ENCODE measurements at regions not wholly inside any gene's neighbourhood (a gene's known extent, or its start where the extent isn't known, plus 50 kb on each side); places are given as distances from the start of the nearest gene placed in this dataset.

GRCh38 chr4:96379524-96379923 lies 539.6 kb downstream of the PDHA2 start:
- Histone ChIP-seq H3K27ac (ENCODE audit: low read depth, low read length) (no peak overlapping the region), H3K27me3 (ENCODE audit: control insufficient read depth in 2 of 2, insufficient read depth in 2 of 2, low read length in 2 of 2) (no peaks in the 10 kb centered on the region), H3K9me3 (ENCODE audit: control insufficient read depth in 2 of 3, low read length in 3 of 3) (no peaks in the 10 kb centered on the region), H3K4me3 (ENCODE audit: low read length) (no peak overlapping the region), H3K4me1 (ENCODE audit: control insufficient read depth in 2 of 2, insufficient read depth in 2 of 2, low read length in 2 of 2) (no peaks in the 10 kb centered on the region), H3K36me3 (ENCODE audit: control insufficient read depth in 2 of 3, insufficient read depth in 3 of 3, low read length in 3 of 3) (no peaks in the 10 kb centered on the region)
- H3K36me3 Mint-ChIP-seq = no peaks in the 10 kb centered on the region
- intact Hi-C loops (cut with micrococcal nuclease) = no loop called here
- no peak overlapping the region for H3K27ac Mint-ChIP-seq
- ChIA-PET POLR2A (no interaction called here), CTCF (no interaction called here)
- H3K27me3 Mint-ChIP-seq = no peaks in the 10 kb centered on the region
- DNase-seq (no peak), ATAC-seq (no peak)
- H3K4me1 Mint-ChIP-seq = no peaks in the 10 kb centered on the region
- H3K9me3 Mint-ChIP-seq = peaks cover 0 to 8% (median 0%) of the 10 kb centered on the region in 11 donors
- no peak overlapping the region for H3K4me3 Mint-ChIP-seq

GRCh38 chr4:96380106-96380505 lies 540.2 kb downstream of the PDHA2 start:
- Mint-ChIP-seq H3K27ac (no peak overlapping the region), H3K4me1 (no peaks in the 10 kb centered on the region), H3K4me3 (no peak overlapping the region), H3K36me3 (no peaks in the 10 kb centered on the region), H3K27me3 (no peaks in the 10 kb centered on the region), H3K9me3 (peaks cover 0 to 8% (median 0%) of the 10 kb centered on the region in 11 donors)
- POLR2A ChIA-PET = no interaction called here
- no peaks in the 10 kb centered on the region for H3K27me3 ChIP-seq (ENCODE audit: control insufficient read depth in 2 of 2, insufficient read depth in 2 of 2, low read length in 2 of 2)
- ATAC-seq (no peak), DNase-seq (no peak)
- intact Hi-C loops (cut with micrococcal nuclease) = no loop called here
- no peaks in the 10 kb centered on the region for H3K9me3 ChIP-seq (ENCODE audit: control insufficient read depth in 2 of 3, low read length in 3 of 3)
- H3K27ac ChIP-seq (ENCODE audit: low read depth, low read length) = no peak overlapping the region
- no peaks in the 10 kb centered on the region for H3K36me3 ChIP-seq (ENCODE audit: control insufficient read depth in 2 of 3, insufficient read depth in 3 of 3, low read length in 3 of 3)
- no peaks in the 10 kb centered on the region for H3K4me1 ChIP-seq (ENCODE audit: control insufficient read depth in 2 of 2, insufficient read depth in 2 of 2, low read length in 2 of 2)
- no peak overlapping the region for H3K4me3 ChIP-seq (ENCODE audit: low read length)
- CTCF ChIA-PET = no interaction called here

DNA sequence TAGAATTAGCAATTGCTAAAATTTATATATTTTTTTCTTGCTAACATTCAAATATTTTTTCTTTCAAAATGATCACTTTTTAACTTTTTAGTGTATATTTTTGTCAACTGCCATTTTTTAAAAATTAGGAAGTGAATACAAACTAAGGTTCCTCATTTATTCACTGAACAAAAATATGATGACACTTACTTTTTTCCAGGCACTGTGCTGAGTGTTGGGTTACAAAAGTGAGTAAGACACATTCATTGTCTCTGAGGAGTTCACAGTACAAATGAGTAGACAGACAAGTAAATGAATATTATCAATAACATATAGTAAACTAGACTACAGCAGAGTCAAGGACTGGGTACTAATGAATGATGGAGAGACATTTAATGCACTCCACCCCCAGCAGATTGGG lies 543.5 kb downstream of the PDHA2 start:
- Mint-ChIP-seq H3K36me3 (no peaks in the 10 kb centered on the region), H3K27ac (no peak overlapping the region), H3K4me3 (no peak overlapping the region), H3K4me1 (no peaks in the 10 kb centered on the region), H3K9me3 (peaks cover 0 to 8% (median 0%) of the 10 kb centered on the region in 11 donors), H3K27me3 (no peaks in the 10 kb centered on the region)
- DNase-seq (no peak), ATAC-seq (no peak)
- CTCF ChIA-PET = no interaction called here
- Histone ChIP-seq H3K27me3 (ENCODE audit: control insufficient read depth in 2 of 2, insufficient read depth in 2 of 2, low read length in 2 of 2) (no peaks in the 10 kb centered on the region), H3K4me3 (ENCODE audit: low read length) (no peak overlapping the region), H3K9me3 (ENCODE audit: control insufficient read depth in 2 of 3, low read length in 3 of 3) (no peaks in the 10 kb centered on the region), H3K27ac (ENCODE audit: low read depth, low read length) (no peak overlapping the region), H3K4me1 (ENCODE audit: control insufficient read depth in 2 of 2, insufficient read depth in 2 of 2, low read length in 2 of 2) (no peaks in the 10 kb centered on the region), H3K36me3 (ENCODE audit: control insufficient read depth in 2 of 3, insufficient read depth in 3 of 3, low read length in 3 of 3) (no peaks in the 10 kb centered on the region)
- POLR2A ChIA-PET = no interaction called here
- intact Hi-C loops (cut with micrococcal nuclease) = no loop called here

- ATAC-seq (no peak), DNase-seq (no peak)
- no peaks in the 10 kb centered on the region for H3K4me1 Mint-ChIP-seq
- POLR2A ChIA-PET = no interaction called here
- H3K4me1 ChIP-seq (ENCODE audit: control insufficient read depth in 2 of 2, insufficient read depth in 2 of 2, low read length in 2 of 2) = no peaks in the 10 kb centered on the region
- intact Hi-C loops (cut with micrococcal nuclease) = no loop called here
- H3K36me3 Mint-ChIP-seq = no peaks in the 10 kb centered on the region
- H3K4me3 ChIP-seq (ENCODE audit: low read length) = no peak overlapping the region
- H3K9me3 ChIP-seq (ENCODE audit: control insufficient read depth in 2 of 3, low read length in 3 of 3) = no peaks in the 10 kb centered on the region
- no peak overlapping the region for H3K4me3 Mint-ChIP-seq
- no peak overlapping the region for H3K27ac Mint-ChIP-seq
- CTCF ChIA-PET = no interaction called here
- peaks cover 0 to 10% (median 2%) of the 10 kb centered on the region in 11 donors for H3K9me3 Mint-ChIP-seq
- H3K27ac ChIP-seq (ENCODE audit: low read depth, low read length) = no peak overlapping the region
- H3K27me3 Mint-ChIP-seq = no peaks in the 10 kb centered on the region
- H3K27me3 ChIP-seq (ENCODE audit: control insufficient read depth in 2 of 2, insufficient read depth in 2 of 2, low read length in 2 of 2) = no peaks in the 10 kb centered on the region
- H3K36me3 ChIP-seq (ENCODE audit: control insufficient read depth in 2 of 3, insufficient read depth in 3 of 3, low read length in 3 of 3) = no peaks in the 10 kb centered on the region
These were observed 549.9 kb downstream of the PDHA2 start for GRCh38 chr4:96389770-96390169.

- Mint-ChIP-seq H3K4me1 (no peaks in the 10 kb centered on the region), H3K36me3 (no peaks in the 10 kb centered on the region), H3K27me3 (no peaks in the 10 kb centered on the region), H3K27ac (no peak overlapping the region), H3K9me3 (peaks cover 0 to 13% (median 2%) of the 10 kb centered on the region in 11 donors), H3K4me3 (no peak overlapping the region)
- Histone ChIP-seq H3K4me3 (ENCODE audit: low read length) (no peak overlapping the region), H3K27ac (ENCODE audit: low read depth, low read length) (no peak overlapping the region), H3K4me1 (ENCODE audit: control insufficient read depth in 2 of 2, insufficient read depth in 2 of 2, low read length in 2 of 2) (no peaks in the 10 kb centered on the region), H3K9me3 (ENCODE audit: control insufficient read depth in 2 of 3, low read length in 3 of 3) (no peaks in the 10 kb centered on the region), H3K36me3 (ENCODE audit: control insufficient read depth in 2 of 3, insufficient read depth in 3 of 3, low read length in 3 of 3) (no peaks in the 10 kb centered on the region), H3K27me3 (ENCODE audit: control insufficient read depth in 2 of 2, insufficient read depth in 2 of 2, low read length in 2 of 2) (no peaks in the 10 kb centered on the region)
- ATAC-seq = no peak
- ChIA-PET CTCF (no interaction called here), POLR2A (no interaction called here)
- intact Hi-C loops (cut with micrococcal nuclease) = no loop called here
- DNase-seq = no peak
These were observed 550.5 kb downstream of the PDHA2 start for GRCh38 chr4:96390404-96390803.

GRCh38 chr4:96395747-96396146 lies 555.9 kb downstream of the PDHA2 start:
- no peak overlapping the region for H3K4me3 Mint-ChIP-seq
- H3K36me3 Mint-ChIP-seq = no peaks in the 10 kb centered on the region
- intact Hi-C loops (cut with micrococcal nuclease) = no loop called here
- DNase-seq = no peak
- Histone ChIP-seq H3K4me1 (ENCODE audit: control insufficient read depth in 2 of 2, insufficient read depth in 2 of 2, low read length in 2 of 2) (no peaks in the 10 kb centered on the region), H3K27ac (ENCODE audit: low read depth, low read length) (no peak overlapping the region), H3K9me3 (ENCODE audit: control insufficient read depth in 2 of 3, low read length in 3 of 3) (no peaks in the 10 kb centered on the region), H3K36me3 (ENCODE audit: control insufficient read depth in 2 of 3, insufficient read depth in 3 of 3, low read length in 3 of 3) (no peaks in the 10 kb centered on the region), H3K27me3 (ENCODE audit: control insufficient read depth in 2 of 2, insufficient read depth in 2 of 2, low read length in 2 of 2) (no peaks in the 10 kb centered on the region), H3K4me3 (ENCODE audit: low read length) (no peak overlapping the region)
- no peak overlapping the region for H3K27ac Mint-ChIP-seq
- H3K27me3 Mint-ChIP-seq = no peaks in the 10 kb centered on the region
- H3K9me3 Mint-ChIP-seq = peaks cover 0 to 14% (median 3%) of the 10 kb centered on the region in 11 donors
- POLR2A ChIA-PET = no interaction called here
- ATAC-seq = no peak
- CTCF ChIA-PET = no interaction called here
- H3K4me1 Mint-ChIP-seq = no peaks in the 10 kb centered on the region

DNA sequence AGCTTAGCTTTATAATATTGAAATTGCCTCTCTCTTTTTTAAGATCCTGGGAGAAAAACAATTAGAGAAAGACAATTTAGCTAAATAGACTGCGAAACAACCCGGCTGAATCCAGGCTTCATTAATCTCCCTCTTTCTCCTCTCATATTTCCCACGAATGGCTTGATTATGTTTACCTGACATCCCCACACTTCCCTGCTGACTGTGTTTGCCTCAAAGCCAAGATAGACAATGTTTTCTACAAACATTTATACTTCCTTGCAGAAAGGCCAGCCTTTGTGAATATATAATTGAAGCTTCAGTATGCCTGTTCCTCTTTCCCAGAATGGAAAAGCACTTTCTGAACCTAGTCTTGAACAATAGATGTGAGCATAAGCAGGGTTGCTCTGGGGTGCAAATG lies 566.8 kb downstream of the PDHA2 start:
- H3K36me3 Mint-ChIP-seq = no peaks in the 10 kb centered on the region
- POLR2A ChIA-PET = no interaction called here
- ATAC-seq (no peak), DNase-seq (no peak)
- H3K9me3 Mint-ChIP-seq = peaks cover 0 to 14% (median 4%) of the 10 kb centered on the region in 11 donors
- no peaks in the 10 kb centered on the region for H3K4me1 ChIP-seq (ENCODE audit: control insufficient read depth in 2 of 2, insufficient read depth in 2 of 2, low read length in 2 of 2)
- no peak overlapping the region for H3K27ac Mint-ChIP-seq
- H3K4me1 Mint-ChIP-seq = no peaks in the 10 kb centered on the region
- no peak overlapping the region for H3K4me3 ChIP-seq (ENCODE audit: low read length)
- no peaks in the 10 kb centered on the region for H3K36me3 ChIP-seq (ENCODE audit: control insufficient read depth in 2 of 3, insufficient read depth in 3 of 3, low read length in 3 of 3)
- no peak overlapping the region for H3K27ac ChIP-seq (ENCODE audit: low read depth, low read length)
- H3K27me3 ChIP-seq (ENCODE audit: control insufficient read depth in 2 of 2, insufficient read depth in 2 of 2, low read length in 2 of 2) = no peaks in the 10 kb centered on the region
- no peaks in the 10 kb centered on the region for H3K9me3 ChIP-seq (ENCODE audit: control insufficient read depth in 2 of 3, low read length in 3 of 3)
- no peak overlapping the region for H3K4me3 Mint-ChIP-seq
- no peaks in the 10 kb centered on the region for H3K27me3 Mint-ChIP-seq
- intact Hi-C loops (cut with micrococcal nuclease) = no loop called here
- CTCF ChIA-PET = no interaction called here

Data from naive thymus-derived CD4-positive, alpha-beta T cell (primary cell).